AG04449 (cell line): ENCODE measurements at regions not wholly inside any gene's neighbourhood (a gene's known extent, or its start where the extent isn't known, plus 50 kb on each side); places are given as distances from the start of the nearest gene placed in this dataset.
"Not testable (repeated sequence)": the region's sequence is repeated elsewhere in the genome, so short reads cannot be mapped to it uniquely, and the experiment has no call there.

Experiments used
- CTCF ChIA-PET: fragments of 350-600 bp; formaldehyde crosslinking; extraction: SDS; loops from one replicate; lab custom pipeline; 2021; ENCODE audit warnings: antibody characterized with exemption; lab: Yijun Ruan, JAX
- POLR2A ChIA-PET: fragments of 400-600, 350-600 bp; formaldehyde crosslinking; extraction: SDS; loops from one replicate; lab custom pipeline; 2020; ENCODE audit warnings: antibody characterized with exemption, inconsistent platforms; lab: Yijun Ruan, JAX
- DNase-seq: peaks from one replicate; pipeline ENCODE4 v3.0.0-alpha.2; 2010; ENCODE audit warnings: low read depth, low spot score
- H3K4me3 ChIP-seq: 2 replicates; pipeline ENCODE4 v1.5.1; 2011; ENCODE audit warnings: low read depth, mild to moderate bottlenecking, control low read depth, low read length
- CTCF ChIP-seq: IDR thresholded peaks from one replicate; pipeline ENCODE4 v1.5.1; 2011; ENCODE audit warnings: mild to moderate bottlenecking, moderate library complexity, low read length, control low read depth, inconsistent platforms; ENCODE audit not compliant: insufficient read depth; ENCODE audit errors: missing control alignments

GRCh38 chr16:13839577-13839976 lies 80.4 kb upstream of the ERCC4 start:
- DNase-seq: no peak

GRCh38 chr16:13845232-13845631 lies 74.7 kb upstream of the ERCC4 start:
- no peak for TF ChIP-seq CTCF
- CTCF ChIA-PET: no interaction called here

More at GRCh38 chr16:13839577-13839976, 80.4 kb upstream of the ERCC4 start:
- TF ChIP-seq CTCF: no peak
- H3K4me3 ChIP-seq: no peak overlapping the region
- ChIA-PET POLR2A (no interaction called here), CTCF (interaction anchor here (1.5 kb wide), 1 partner anchor 27 kb away, joined by 3 read pairs; no protein-coding TSS in a partner anchor)

GRCh38 chr16:13848795-13849194 lies 71.2 kb upstream of the ERCC4 start:
- ChIA-PET CTCF (no interaction called here), POLR2A (no interaction called here)
- no peak overlapping the region for H3K4me3 ChIP-seq
- TF ChIP-seq CTCF: no peak
- DNase-seq: no peak

More at GRCh38 chr16:13845232-13845631, 74.7 kb upstream of the ERCC4 start:
- no peak overlapping the region for H3K4me3 ChIP-seq
- DNase-seq: no peak
- POLR2A ChIA-PET: no interaction called here

- DNase-seq, POLR2A ChIA-PET, H3K4me3 ChIP-seq: not testable (repeated sequence)
- CTCF ChIA-PET: interaction anchor here (1.5 kb wide), 1 partner anchor 15 kb away, joined by 3 read pairs; no protein-coding TSS in a partner anchor
Observed at GRCh38 chr16:13850173-13850572, 69.8 kb upstream of the ERCC4 start.

GRCh38 chr16:13852827-13853226 lies 67.1 kb upstream of the ERCC4 start:
- POLR2A ChIA-PET: no interaction called here
- DNase-seq: no peak
- CTCF ChIA-PET: no interaction called here
- H3K4me3 ChIP-seq: no peak overlapping the region
- TF ChIP-seq CTCF: no peak

- no peak overlapping the region for H3K4me3 ChIP-seq
- no peak for DNase-seq
- CTCF ChIA-PET: no interaction called here
- POLR2A ChIA-PET: no interaction called here
- TF ChIP-seq CTCF: no peak
Observed at GRCh38 chr16:13856398-13856797, 63.6 kb upstream of the ERCC4 start.

- TF ChIP-seq CTCF: no peak
- H3K4me3 ChIP-seq: no peak overlapping the region
- ChIA-PET CTCF (no interaction called here), POLR2A (no interaction called here)
- no peak for DNase-seq
Observed at GRCh38 chr16:13856811-13857511, 63.0 kb upstream of the ERCC4 start.
